ENCODE measurements at regions not wholly inside any gene's neighbourhood (a gene's known extent, or its start where the extent isn't known, plus 50 kb on each side); places are given as distances from the start of the nearest gene placed in this dataset.

DNA sequence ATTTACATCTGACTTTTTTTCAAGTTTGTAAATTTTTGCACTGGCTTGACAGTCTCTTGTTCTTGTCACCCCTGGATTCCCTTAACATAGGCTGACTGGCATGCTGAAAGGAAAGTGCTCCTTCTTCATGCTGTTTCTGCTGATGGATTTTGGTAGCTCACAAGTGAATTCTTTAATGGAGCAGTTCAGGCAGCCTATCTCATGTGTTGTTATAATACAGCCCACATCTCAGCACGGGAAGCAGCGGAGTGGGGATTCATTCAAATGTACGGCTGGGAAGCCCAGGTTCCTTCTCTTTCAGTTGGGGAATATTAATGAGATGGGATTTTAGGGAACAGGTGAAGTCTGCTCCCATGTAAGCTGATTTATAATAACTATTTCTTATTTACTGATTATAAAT is 142.8 kb downstream of the CD8B2 start:
- TF ChIP-seq, protein P1, sequence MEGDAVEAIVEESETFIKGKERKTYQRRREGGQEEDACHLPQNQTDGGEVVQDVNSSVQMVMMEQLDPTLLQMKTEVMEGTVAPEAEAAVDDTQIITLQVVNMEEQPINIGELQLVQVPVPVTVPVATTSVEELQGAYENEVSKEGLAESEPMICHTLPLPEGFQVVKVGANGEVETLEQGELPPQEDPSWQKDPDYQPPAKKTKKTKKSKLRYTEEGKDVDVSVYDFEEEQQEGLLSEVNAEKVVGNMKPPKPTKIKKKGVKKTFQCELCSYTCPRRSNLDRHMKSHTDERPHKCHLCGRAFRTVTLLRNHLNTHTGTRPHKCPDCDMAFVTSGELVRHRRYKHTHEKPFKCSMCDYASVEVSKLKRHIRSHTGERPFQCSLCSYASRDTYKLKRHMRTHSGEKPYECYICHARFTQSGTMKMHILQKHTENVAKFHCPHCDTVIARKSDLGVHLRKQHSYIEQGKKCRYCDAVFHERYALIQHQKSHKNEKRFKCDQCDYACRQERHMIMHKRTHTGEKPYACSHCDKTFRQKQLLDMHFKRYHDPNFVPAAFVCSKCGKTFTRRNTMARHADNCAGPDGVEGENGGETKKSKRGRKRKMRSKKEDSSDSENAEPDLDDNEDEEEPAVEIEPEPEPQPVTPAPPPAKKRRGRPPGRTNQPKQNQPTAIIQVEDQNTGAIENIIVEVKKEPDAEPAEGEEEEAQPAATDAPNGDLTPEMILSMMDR (IDR thresholded peaks at IDR 0.05; ENCODE audit: low read depth, low read length) = no peak
- TF ChIP-seq EZH2phosphoT487 (IDR thresholded peaks at IDR 0.05; ENCODE audit: low read depth) = no peak

Measured in OCI-LY3 (cell line).